ENCODE measurements at regions not wholly inside any gene's neighbourhood (a gene's known extent, or its start where the extent isn't known, plus 50 kb on each side); places are given as distances from the start of the nearest gene placed in this dataset.
"Not testable (repeated sequence)": the region's sequence is repeated elsewhere in the genome, so short reads cannot be mapped to it uniquely, and the experiment has no call there.

GRCh38 chr10:6986927-6987326, 406.9 kb upstream of the PRKCQ start:
- DNase-seq (ENCODE audit: low read depth in 4 of 4, low spot score in 2 of 4): no peak

DNA sequence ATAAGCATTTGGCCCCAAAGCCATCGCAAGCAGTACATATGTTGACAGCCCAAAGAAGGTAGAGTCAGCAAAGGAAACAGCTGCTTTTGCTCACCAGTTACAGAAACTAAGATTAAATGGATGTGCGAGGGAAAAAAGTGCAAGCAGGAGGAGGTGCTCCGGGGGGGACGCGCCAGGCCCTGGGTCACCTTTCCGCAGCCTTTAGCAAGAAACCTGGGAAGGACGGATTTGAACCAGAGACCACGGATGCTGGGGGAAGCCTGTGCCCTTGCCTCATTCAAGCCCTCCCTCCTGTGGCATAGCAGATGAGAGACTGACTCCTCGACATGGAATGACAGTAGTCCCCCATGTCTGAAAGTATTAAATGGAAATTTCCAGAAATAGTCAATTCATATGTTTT, 405.6 kb upstream of the PRKCQ start:
- no peak for DNase-seq (ENCODE audit: low read depth in 4 of 4, low spot score in 2 of 4)

DNA sequence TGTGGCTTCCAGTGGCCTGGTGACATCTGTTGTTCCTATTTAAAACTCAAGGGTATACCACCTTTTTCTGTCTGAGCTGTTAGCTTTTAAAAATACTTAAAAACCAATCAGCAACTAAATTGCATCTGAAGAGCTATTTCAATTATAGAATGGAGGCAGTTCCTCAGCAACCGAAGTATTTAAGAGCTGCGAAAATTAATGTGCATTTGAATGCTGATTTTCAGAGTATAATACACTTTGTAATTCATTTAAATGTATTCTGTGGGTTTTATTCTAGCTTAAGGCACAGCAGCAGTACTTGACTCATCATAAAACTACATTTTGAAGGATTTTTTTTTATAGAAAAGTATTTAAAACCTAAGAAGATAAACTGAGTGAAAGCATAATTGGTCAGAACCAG, 404.9 kb upstream of the PRKCQ start:
- DNase-seq (ENCODE audit: low read depth in 4 of 4, low spot score in 2 of 4): no peak

- not testable (repeated sequence) for DNase-seq (ENCODE audit: low read depth in 4 of 4, low spot score in 2 of 4)
Observed at GRCh38 chr10:6984016-6984415, 403.9 kb upstream of the PRKCQ start.

DNA sequence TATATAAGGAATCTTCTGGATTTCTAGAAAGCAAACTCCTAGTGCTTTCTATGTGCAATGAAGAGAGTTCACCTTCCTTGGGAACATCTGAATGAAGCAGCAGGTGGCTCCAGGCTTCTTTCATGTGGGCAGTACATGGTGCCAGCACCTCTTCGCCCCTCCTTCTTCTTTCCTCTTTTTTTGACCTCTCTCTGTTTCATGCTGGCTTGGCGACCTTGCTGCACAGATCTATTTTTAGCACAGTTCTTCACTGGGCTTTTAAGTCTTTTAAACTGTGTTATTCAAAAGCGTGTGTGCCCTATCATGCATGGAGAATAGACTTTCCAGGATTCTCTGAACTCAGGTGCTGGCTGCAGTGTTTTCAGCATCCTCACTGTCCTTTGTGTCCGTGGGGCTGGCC, 400.3 kb upstream of the PRKCQ start:
- no peak for DNase-seq (ENCODE audit: low read depth in 4 of 4, low spot score in 2 of 4)

DNA sequence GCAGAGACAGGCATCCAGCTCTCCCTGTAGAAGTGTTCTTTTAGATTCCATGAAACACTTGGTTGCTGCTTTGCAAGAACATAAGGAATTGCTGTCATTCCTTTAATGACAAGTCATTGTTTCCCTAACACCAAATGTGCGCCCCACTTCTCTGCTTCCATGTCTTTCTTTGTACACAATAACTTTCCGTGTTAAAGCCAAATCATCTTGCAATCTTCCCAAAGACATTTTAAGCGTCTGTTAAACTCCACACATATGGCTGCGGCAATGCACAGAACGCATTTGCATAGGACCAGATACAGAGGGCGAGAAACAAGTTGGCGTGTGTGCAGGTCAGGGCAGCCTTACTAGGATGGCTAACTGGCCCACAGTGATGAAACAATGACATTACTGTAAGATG, 399.3 kb upstream of the PRKCQ start:
- no peak for DNase-seq (ENCODE audit: low read depth in 4 of 4, low spot score in 2 of 4)

GRCh38 chr10:6978187-6978627, 398.1 kb upstream of the PRKCQ start:
- DNase-seq (ENCODE audit: low read depth in 4 of 4, low spot score in 2 of 4): no peak

GRCh38 chr10:6977398-6978186, 397.5 kb upstream of the PRKCQ start:
- no peak for DNase-seq (ENCODE audit: low read depth in 4 of 4, low spot score in 2 of 4)

DNA sequence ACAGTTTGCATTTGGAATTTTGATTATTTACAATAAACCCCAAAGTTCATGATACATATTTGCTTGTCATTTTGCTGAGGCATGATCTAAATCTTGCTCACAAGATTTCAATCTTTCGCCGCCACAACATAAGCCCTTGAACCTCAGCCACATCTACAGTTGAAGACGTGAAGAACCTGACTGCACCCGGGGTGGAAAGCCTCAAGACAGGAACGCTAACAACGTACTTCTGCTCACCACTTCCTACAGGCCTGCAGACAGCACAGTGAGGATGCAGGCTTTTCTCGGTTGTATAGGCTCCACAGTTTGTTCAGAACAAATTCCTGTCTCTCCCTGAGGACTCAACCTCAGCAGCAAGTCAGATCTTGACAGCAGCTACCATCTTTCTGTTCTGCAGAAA, 393.8 kb upstream of the PRKCQ start:
- no peak for DNase-seq (ENCODE audit: low read depth in 4 of 4, low spot score in 2 of 4)

DNA sequence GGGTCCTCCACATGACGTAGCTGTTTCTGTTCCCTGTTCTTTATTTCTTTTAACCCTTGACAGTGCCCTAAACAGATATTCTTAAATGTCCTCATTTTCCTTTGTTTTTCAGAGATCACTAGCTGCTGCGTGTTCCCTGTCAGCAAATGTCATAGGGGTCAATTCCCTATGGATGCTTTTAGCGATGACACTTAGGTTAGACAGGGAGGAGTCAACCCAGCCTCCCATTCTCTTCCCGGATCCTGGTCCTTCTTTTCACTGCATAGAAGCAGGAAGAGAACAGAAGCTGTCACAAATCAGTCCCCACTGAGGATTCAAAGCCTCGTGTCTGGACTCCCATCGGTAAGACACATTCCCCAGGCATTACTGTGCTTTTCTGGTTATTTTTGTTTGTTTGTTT, 392.1 kb upstream of the PRKCQ start:
- DNase-seq (ENCODE audit: low read depth in 4 of 4, low spot score in 2 of 4): no peak

GRCh38 chr10:6969659-6970058, 389.6 kb upstream of the PRKCQ start:
- no peak for DNase-seq (ENCODE audit: low read depth in 4 of 4, low spot score in 2 of 4)

DNA sequence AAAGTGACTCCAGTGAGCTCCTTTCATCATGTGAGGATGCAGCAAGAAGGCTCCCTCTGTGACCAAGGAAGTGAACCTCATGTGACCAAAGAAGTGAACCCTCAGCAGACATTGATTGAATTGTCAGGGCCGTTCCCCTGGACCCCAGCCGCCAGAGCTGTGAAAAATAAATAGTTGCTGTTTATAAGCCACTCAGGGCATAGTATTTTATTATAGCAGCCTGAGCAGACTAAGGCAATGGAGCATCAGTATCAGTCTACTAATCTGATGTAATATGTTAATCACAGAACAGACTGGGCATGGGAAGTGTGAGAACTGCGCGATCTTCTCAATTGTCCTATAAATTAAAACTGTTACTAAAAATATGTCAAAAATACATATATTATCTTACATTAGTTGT, 384.5 kb upstream of the PRKCQ start:
- no peak for DNase-seq (ENCODE audit: low read depth in 4 of 4, low spot score in 2 of 4)

DNA sequence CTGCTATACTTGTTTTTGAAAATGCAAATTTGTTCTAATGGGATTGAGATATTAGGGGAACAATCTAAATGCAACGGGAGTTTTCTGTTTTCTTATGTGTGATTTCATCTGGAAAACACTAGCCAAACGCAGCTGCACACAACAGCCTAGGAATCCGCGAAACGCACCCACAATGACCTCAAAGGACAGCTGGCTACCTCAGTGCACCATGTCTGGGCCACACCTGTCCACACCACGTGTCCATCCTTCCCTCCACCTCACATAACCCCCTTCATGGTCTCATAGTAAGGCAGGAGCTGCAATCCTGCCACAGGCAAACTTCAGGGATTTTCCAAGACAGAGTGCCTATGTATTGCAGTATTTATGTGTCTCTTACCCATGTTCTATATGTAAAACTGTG, 382.5 kb upstream of the PRKCQ start:
- no peak for DNase-seq (ENCODE audit: low read depth in 4 of 4, low spot score in 2 of 4)

DNA sequence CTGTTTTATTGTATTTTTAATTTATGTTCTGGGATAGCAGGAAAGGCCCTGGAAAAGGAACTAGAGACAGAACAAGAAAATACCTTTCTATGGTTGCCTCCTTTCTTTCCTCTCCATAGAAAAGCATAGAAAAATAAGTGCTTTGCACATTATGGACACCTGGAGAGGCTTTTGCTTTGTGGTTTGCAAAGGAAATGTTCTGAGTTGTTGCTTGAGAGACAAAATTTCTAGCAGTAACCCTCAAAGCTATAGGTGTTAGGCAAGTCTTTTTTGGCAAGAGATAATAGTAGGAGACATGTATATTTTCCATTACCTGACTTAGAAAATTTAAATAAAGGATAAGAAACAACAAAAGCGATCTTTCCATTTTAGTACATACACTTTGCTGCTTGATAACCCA, 378.6 kb upstream of the PRKCQ start:
- DNase-seq (ENCODE audit: low read depth in 4 of 4, low spot score in 2 of 4): no peak

GRCh38 chr10:6958254-6958653, 378.2 kb upstream of the PRKCQ start:
- no peak for DNase-seq (ENCODE audit: low read depth in 4 of 4, low spot score in 2 of 4)

DNA sequence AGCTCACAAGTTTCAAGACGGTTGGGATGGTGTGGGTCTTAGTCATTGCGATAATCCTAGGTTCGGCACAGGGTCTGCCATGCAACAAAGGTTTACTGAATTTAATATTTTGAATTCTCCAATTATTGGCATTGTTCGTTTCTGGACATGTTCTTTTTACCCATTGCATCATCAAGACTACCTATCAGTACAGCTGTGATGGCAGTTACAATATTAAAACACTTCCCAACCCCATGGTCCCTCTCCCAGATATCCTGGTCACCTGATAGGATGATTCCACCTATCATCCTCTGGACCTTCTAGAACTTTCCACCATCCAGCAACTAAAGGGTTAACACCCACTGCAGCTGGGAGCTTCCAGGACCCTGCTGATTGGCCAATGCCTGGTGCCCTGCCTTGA, 377.8 kb upstream of the PRKCQ start:
- no peak for DNase-seq (ENCODE audit: low read depth in 4 of 4, low spot score in 2 of 4)

DNA sequence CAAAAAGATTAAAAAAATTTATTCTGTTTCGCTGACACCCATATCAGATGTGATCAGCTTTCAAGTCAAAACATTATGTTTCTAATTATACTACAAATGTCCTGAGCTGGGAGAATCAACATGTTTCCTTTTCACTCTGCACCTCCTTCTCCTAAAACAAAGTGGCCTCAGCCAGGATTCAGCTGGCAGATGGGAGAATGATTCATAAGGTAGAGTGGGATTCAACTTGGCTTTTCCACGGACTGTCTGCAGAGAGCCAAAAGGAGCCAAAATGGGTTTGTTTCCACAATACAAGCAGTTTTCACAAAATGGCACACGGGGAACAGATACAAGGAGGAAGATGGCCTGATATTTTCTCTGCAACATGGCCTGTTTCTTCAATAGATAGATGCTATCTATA, 376.5 kb upstream of the PRKCQ start:
- no peak for DNase-seq (ENCODE audit: low read depth in 4 of 4, low spot score in 2 of 4)

- no peak for DNase-seq (ENCODE audit: low read depth in 4 of 4, low spot score in 2 of 4)
Observed at GRCh38 chr10:6953271-6953801, 373.3 kb upstream of the PRKCQ start.

DNA sequence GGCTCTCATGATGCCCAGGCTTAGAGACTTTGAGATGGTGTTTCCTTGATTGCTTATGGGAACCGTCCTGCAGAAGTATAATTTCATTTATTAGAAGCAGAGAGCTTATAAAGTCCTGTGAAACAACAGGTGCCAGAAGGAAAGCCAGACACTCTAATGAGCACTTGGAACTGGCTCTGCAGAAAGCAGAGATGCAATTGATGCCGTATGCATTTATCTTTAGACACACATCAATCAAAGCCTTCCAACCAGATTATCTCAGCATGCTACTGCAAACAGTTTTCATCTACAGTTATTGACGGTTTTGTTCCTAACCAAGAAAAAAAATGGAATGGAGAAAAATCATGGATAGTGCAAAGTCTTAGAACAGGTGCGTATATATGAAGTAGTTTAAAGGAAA, 371.7 kb upstream of the PRKCQ start:
- no peak for DNase-seq (ENCODE audit: low read depth in 4 of 4, low spot score in 2 of 4)

- no peak for DNase-seq (ENCODE audit: low read depth in 4 of 4, low spot score in 2 of 4)
Observed at GRCh38 chr10:6950133-6950532, 370.1 kb upstream of the PRKCQ start.

GRCh38 chr10:6944436-6944835, 364.4 kb upstream of the PRKCQ start:
- DNase-seq (ENCODE audit: low read depth in 4 of 4, low spot score in 2 of 4): no peak

GRCh38 chr10:6938384-6938783, 358.3 kb upstream of the PRKCQ start:
- DNase-seq (ENCODE audit: low read depth in 4 of 4, low spot score in 2 of 4): no peak

DNA sequence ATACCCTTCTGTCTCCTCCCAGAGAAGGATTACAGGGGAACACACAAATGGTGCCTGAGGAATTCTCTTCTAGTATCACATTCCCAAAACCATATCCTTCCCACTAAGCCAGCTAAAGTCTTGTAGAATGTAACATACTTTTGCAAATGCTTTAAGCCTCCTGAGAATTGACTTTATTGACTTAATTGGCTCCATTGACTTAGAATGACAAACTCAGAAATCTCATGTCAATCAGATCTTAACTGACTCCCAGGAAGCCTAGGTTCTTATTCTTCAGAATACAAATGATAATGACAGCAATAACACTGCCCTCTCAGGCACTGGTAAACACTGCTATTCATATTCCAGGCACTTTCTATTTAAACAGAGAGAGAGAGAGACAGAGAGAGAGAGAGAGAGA, 356.9 kb upstream of the PRKCQ start:
- no peak for DNase-seq (ENCODE audit: low read depth in 4 of 4, low spot score in 2 of 4)

Measured in left renal cortex interstitium (tissue), 4 donors.